Stimulated activated CD4-positive, alpha-beta T cell treated with anti-CD3 and anti-CD28 coated beads, TNF-alpha, amount 100 ng/mL, for 24 hours (primary cell): ENCODE measurements at regions not wholly inside any gene's neighbourhood (a gene's known extent, or its start where the extent isn't known, plus 50 kb on each side); places are given as distances from the start of the nearest gene placed in this dataset.

Experiments used
- DNase-seq, 3 experiments: peaks; one replicate each; pipeline ENCODE4 v3.0.0-alpha.2; 2020; ENCODE audit warnings: low read depth in 3 of 3

DNA sequence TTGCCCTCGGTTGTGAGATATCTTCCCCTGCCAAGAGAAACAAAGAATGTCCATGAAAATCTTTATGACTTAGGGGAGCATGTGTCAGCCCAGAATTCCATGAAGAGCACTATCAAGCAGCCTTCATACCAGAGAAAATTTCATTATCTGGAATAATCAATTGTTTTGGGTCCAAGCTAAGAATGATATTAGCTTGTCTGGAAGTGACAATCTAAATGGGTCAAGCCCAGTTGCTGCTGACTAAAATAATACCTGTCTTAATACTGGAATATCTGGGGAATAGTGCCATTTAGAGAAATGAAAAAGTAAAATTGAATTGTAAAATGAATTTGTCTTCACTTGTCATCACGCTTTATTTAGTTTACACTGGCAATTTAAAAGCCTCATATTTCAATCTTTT is 407.4 kb downstream of the PLA2G4A start:
- no peak for DNase-seq

DNA sequence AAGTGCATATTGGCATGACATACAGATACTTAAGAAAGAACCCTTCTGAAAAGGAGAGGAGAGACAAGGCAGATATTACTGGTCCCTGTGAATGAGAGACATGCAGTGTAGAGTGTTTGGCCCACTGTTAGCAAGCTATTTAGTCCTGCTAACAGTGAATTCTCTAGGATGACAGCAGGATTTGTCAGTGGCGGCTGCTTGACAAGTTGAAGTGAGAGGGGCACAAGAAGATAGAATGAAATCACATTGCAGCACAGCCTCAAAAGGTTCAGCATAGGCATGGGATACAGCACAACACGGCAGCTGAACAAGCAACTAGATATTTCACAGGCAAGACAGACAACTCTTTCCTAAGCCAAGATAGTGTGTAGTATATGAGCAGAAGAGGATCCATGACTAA is 407.9 kb downstream of the PLA2G4A start:
- DNase-seq = no peak

DNA sequence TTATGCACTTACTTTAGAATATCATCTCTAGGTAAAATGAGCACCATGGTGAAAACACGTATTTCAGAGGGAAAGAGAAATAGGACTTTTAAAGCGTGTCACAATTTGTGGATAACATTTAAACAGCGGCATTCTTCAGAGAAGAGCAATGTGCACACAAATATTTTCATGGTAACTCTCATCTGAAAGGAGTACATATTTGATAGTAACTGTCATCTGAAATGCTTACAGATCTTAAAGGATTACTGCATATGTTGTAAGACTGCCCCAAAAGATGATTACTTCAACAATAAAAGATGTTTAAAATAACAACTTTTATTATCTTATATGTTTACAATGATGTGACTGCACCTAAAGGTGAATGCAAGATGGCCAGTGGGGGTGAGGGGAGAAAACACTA is 408.8 kb downstream of the PLA2G4A start:
- no peak for DNase-seq

DNA sequence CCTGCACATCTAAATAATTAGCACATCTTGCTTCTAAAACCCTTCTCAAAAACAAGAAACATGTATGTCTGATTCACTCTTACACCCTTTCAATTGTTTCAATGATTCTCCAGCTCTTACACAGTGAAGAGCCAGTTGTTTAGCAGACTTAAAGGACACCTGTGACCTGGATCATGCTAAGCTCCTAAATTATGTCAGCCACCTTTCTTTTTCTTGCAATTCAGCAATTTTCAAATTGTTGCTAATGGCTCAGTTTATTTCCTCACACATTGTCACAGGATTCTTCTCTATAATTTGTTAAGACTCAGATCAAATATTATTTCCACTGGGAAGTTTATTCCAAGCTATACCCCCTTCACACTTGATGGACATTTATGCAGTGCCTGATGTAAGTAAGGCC is 413.2 kb downstream of the PLA2G4A start:
- no peak for DNase-seq

DNA sequence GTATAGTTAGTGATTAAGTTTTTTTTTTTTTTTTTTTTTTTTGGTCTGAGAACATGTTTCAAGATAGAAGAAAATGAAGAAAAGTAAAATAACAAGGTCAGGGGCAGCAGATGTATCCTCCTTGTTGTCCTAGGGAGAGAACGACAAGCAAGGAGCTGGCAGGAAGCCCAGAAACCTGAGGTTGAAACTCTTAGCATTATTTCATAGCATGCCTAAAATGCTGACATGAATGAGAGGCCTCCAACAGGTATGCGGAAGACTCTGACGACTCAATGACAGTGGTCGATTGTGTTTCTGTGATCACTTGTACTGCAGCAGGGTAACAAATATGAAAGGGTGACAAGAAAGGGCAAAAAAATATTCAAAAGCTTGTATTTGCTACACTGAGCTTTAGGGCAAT is 415.9 kb downstream of the PLA2G4A start:
- no peak for DNase-seq

DNA sequence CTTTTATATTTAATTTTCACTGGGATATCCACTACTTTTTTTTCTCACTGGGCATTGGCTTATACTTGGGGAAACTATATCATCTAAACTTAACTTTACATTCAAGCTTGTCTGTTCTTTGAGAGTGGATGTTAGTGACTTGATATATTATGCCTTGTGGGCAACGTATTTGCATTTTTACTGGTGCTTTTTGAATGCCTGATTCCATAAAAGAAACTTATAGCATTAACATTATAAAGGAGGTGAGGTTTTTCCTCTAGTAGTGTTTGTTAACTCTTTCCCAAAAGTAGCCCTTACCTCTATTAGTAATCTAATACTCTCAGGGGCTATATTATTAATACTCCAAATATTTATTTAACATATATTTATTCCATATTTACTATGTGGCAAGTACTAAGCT is 416.5 kb downstream of the PLA2G4A start:
- no peak for DNase-seq

DNA sequence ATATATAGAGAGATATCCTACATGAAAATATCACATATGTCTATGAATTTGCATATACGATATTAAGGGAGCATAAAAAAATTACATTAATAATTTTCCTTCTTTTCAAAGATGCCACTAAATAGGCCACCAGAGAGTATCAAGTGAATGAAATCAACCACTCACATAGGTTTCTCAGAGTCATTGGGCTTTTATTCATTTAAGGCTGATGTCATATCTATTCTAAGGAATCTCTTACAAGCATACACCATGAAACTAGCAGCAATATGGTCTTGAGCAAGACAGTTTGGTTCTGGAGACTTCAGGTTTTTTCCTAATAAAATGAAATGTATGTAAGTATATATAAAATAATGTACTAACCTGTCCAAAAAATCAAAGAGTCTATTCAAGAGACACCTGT is 420.4 kb downstream of the PLA2G4A start:
- no peak for DNase-seq

DNA sequence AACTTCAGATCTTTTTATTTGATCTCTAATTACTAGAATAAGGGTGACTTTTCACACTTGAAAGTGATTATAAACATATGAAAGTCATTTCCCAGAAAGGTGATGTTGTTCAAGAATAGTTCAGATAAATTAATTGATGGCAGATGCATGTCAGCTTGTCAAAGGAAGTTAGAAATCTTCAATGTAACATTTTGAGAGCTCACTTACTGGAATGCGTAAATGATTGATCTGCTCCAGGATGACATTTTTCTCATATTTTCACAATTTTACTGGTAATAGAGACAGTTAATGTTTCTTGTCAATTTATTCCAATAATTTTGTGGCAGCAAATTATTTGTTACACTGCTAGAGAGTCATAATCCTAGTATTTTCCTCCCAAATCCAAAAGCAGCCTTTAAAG is 424.2 kb downstream of the PLA2G4A start:
- no peak for DNase-seq

DNA sequence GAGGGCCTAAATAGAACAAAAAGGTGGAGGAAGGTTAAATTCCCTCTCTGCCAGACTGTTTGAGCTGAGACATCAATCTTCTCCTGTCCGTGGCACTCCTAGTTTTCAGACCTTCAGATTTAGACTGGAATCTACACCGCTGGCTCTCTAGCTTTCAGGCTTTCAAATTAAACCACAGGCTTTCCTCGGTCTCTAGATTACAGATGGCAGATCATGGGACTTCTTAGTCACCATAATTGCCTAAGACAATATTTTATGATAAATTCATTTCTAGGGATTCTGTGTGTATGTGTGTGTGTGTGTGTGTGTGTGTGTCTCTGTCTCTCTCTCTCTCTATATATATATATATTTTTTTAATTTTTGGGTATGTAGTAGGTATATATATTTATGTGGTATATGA is 428.7 kb downstream of the PLA2G4A start:
- DNase-seq = no peak

DNA sequence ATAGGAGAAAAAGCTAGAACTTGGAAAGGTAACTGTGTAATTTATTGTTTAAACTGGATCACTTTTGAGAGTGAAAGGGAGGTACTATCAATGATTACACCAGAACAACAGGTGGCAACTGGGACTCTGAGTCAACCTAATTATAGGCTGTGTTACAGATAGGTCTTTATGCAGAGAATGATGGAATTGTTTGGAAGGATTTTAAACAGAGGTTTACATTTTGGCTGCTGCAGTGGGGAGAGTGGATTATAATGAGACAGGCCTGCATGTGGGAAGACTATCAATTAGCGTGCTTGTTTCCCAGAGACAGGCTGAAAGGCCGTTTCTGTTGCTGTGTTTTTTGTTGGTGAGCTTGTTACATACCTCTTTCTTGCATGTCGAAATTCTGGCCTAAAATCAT is 432.9 kb downstream of the PLA2G4A start:
- no peak for DNase-seq

DNA sequence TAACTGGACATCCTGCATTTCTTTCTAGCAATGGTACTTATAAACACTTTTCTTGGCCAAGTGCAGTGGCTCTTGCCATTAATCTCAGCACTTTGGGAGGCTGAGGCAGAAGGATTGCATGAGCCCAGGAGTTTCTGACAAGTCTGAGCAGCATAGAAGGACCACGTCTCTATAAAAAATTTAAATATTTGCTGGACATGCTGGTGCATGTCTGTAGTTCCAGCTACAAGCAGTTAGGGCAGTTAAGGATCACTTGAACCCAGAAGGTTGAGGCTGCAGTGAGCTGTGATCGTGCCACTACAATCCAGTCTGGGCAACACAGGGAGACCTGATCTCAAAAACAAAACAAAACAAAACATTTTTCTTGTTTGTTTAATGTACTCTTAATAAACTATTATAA is 434.0 kb downstream of the PLA2G4A start:
- no peak for DNase-seq

DNA sequence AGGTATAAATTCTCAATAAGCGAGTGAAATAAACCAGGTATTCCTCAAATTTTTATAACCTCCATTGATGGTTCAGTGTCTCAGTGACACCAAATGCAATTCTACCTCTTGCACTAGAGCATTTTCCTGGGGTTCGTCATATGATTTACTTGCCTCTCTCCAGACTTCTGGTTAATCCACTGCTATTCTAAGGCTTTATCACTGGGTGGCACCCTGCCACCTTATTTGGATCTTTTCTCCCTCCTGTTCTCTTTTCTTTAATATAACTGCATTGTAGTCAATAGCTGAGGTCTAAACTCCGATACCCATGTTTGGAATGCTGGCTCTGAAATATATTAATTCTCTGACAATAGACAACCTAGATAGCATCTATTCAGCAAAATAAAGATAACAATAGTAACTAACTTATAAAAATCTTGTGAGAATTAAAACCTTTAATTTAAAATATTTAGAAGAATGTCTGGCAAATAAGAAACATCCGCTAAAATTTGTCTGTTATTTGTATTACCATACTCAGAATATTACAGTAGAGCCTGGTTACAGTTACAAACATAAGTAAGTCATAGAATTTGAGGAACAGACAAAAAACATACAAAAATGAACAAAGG is 436.4 kb downstream of the PLA2G4A start:
- DNase-seq = no peak

DNA sequence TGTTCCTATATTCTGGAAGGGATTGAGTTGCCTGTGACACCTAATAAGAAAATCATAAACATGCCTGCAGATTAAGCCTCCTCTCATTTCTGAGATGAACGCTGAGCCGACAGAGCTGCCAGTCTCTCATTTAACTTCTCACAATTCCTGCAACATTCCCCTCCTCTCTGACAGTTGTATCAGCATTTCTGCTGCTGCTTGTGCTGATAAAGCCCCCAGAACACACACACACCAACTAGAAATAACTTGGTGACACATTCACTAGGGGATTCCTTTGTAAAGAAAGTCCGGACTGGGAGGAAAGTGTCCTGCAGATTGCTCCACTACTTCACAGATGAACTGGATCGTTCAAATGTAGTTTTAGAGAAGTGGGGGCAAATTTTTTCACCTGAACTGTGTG is 437.3 kb downstream of the PLA2G4A start:
- no peak for DNase-seq

DNA sequence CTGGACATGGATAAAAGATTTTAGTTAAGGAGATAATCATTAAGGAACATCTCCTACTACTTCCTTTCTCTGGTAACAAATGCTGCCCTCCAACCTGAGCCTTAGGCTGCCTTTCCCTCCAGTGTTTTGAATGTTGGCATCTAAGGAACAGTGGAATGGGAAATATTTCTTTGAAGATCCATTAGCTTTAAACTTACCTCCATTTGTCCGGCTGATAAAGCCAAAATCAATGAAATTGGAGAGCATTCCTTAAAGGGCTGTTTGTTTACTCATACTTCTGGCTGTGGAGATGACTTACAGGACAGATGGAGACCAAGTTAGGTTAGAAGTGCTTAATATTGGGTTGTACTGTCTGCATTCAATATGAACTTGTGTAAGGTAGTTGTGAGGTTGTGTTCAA is 439.1 kb downstream of the PLA2G4A start:
- no peak for DNase-seq

DNA sequence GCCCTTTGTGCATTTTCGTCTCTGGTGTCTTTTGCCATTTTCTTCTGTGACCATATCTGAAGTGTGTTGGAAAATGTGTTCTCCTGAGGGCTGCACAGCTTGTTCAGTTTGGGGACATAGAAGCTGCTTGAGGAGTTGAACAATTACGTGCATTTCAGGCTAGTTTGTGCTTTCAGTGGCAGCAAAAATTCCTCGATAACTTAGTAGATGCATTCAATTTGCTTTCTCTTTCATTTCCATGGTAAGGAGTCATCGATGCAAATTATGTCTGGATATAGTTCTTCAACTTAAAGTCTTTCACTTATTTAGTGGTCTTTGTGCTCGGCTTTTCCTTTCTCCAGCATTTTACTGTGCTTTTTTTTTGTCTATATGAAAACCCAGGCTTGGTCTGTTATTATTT is 441.5 kb downstream of the PLA2G4A start:
- DNase-seq = no peak

DNA sequence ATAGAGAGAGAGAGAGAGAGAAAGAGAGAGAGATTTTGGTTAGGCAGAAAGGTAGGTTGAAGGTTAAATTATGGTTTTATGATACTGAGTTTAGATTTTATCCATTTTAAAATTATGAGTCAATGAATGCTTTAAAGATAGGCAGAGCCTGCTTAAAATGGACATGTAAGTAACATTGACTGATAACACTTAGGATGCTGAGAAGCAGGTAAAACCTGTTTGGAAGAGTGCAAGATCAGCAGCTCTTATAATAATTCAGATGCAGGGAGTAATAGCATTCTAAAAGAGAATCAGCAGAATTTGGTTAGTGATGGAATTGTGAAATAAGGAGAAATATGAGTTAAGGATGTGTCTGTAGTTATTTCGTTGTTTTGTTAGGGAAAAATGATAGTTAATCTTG is 446.6 kb downstream of the PLA2G4A start:
- DNase-seq = no peak

DNA sequence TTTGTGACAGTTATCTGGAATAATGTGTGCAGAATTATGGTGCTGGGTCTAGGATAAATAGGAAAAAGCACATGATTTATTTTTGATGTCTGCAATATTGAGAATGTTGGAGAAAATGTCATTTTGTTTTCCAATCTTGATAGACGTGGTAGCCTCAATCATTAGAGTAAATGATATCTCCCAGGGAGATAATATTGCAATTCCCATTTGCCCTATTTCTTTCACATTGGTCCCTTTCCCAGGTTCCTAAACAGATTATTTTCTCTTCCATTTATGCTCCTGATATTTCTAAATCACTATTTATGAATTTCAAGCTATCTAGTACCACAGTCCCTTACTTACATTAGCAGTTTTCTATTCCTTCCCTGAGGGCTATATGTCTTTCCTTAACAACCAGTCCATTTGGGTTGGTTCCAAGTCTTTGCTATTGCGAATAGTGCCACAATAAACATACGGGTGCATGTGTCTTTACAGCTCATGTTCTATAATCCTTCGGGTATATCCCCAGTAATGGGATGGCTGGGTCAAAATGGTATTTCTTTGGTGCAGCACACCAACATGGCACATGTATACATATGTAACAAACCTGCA is 447.3 kb downstream of the PLA2G4A start:
- no peak for DNase-seq

DNA sequence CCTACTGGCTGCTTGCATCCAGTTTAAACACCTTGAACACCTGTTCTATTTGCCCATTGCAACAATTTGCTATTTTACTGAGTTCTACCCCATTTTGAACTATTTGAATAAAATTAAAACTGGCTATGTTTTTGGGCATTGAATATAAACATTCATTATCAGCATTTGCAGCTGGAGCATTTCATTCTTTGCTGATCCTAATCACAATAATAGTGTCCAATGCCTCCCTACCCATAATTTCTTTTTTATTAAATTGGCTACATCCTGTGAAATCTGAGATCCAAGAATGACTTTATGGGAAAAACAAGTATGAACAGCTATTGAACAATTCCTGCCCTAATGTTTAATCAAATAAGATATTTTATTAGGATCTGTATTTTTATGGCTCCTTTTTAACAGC is 447.9 kb downstream of the PLA2G4A start:
- DNase-seq = no peak

DNA sequence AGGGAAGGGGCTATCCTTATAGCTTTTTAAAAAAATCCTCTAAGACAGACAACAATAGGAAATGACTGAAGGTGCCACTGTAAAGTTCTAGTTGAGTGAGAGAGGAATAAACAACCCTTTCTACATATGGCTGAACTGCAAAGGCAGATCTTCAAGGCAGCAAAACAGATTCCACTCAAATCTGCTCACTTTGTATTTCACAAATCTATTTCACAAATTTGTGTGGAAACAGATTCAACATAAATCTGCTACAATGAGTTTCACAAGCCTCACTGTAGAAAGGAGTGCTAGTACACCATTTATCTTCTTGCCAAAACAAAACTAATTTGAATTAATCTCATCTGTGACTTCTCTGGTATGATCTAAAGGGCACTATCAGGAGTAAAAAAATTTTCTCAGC is 451.3 kb downstream of the PLA2G4A start:
- no peak for DNase-seq

DNA sequence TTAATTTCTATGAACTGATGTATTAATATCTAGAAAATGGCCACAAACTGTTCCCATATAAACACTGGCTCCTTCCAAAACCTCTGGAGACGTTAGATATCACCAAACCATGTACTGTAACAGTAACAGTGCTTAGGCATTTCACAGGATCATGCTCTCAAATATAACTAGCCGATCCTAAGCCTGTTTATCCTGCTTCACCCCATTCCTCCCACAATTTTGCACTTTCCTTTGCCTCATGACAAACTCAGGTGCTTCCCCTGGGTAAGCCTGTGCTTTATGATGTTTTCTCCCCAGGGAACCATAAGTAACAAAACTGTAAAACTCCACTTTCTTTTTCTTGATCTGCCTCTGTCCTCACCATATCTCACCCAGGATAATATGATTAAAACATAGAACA is 452.3 kb downstream of the PLA2G4A start:
- no peak for DNase-seq

DNA sequence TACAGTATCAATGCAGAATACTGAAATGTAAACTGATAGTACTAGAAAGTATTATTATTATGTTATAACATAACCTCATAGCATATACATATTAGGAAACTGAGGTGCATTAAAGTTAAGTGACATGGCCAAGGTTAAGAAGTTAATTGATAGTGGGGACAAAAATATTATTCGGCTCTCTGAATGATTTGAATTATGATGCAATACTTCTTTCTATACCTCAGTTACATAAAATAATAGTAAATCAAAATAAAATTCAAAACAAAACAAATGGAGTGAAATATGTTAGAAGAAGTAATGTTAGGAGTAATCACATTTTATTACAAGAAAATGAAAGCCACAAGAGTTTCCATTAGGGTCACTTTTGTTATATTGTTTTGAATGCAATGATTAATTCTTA is 455.2 kb downstream of the PLA2G4A start:
- no peak for DNase-seq

DNA sequence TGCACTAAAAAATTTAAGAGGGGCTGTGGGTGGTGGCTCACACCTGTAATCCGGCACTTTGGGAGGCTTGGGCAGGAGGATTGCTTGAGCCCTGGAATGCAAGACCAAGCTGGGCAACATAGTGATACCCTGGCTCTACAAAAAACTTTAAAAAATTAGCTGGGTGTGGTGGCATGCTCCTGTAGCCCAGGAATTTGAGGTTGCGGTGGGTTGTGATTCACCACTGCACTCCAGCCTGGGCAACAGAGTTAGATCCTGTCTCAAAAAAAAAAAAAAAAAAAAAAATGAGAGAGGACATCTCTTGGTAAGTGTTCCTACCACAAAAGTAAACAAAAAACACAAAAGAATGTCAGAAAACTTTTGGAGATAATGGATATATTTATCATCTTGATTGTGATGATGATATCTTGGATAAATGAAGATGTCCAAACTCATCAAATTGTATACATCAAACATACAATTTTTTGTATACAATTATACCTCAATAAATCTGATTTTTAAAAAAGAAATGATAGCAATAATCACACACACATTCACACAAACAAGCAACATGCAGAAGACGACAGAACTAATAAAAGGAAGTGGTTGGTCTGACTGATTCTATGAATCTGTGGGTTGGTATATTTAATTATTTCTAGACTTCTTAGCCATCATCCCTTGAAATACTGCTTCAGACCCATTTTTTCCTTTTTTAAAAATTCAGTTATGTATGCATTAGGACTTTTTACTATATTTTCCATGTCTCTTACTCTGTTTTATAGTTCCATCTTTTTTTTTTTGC is 465.9 kb downstream of the PLA2G4A start:
- no peak for DNase-seq

DNA sequence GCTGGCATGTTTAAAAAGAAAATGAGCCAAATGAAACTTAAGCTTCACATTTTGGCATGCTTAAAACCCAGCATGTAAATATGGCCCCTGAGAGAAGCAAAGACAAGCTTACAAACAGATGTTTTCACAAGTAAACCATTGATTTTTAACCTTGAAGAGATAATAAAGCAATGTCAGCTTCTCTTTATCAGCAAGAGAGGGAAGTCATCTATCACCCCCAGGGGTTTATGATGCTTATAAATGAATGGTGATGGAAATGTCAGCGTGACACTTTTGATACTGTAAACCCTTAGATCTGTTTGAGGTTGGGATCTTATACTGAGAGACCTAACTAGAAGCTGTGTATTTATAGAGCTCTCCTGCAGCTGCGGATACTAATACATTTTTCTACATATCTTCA is 471.3 kb downstream of the PLA2G4A start:
- DNase-seq = no peak
